Kidney epithelial cell (primary cell): ENCODE measurements at regions not wholly inside any gene's neighbourhood (a gene's known extent, or its start where the extent isn't known, plus 50 kb on each side); places are given as distances from the start of the nearest gene placed in this dataset.

Experiments
- DNase-seq: peaks from one replicate; pipeline ENCODE4 v3.0.0-alpha.2; 2010; ENCODE audit warnings: low read depth
- H3K27me3 ChIP-seq: 2 replicates; pipeline ENCODE4 v1.6.0; 2011; ENCODE audit warnings: low read length; ENCODE audit not compliant: control insufficient read depth, insufficient read depth
- H3K36me3 ChIP-seq: 2 replicates; pipeline ENCODE4 v1.5.1; 2011; ENCODE audit warnings: low read length; ENCODE audit not compliant: control insufficient read depth, insufficient read depth
- H3K4me3 ChIP-seq: 2 replicates; pipeline ENCODE4 v1.5.1; 2011; ENCODE audit warnings: low read depth, mild to moderate bottlenecking, control low read depth, low read length
- TF ChIP-seq, protein P1 (sequence below): IDR thresholded peaks from 2 replicates; pipeline ENCODE4 v1.5.1; 2011; ENCODE audit warnings: mild to moderate bottlenecking, moderate library complexity, low read length, control low read depth, inconsistent platforms; ENCODE audit not compliant: insufficient read depth, poor library complexity, severe bottlenecking

DNA sequence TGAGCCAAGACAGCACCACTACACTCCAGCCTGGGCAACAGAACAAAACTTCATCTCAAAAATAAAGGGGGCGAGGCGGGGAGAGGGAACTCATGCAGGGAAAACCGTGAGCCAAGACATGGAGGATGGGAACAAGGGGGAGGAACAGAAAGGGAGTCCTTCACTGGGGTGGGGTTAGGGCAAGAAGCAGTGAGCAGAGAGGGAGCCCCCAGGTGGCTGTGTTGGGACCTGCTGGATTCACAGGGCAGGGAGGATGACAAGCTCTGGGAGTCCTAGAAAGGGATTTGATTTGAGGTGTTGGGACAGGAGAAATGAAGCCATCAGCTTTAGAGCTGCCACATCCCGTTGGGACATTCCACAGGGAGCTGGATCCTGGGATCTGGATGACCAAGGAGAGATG, 90.6 kb upstream of the TOP1 start:
- TF ChIP-seq, protein P1, sequence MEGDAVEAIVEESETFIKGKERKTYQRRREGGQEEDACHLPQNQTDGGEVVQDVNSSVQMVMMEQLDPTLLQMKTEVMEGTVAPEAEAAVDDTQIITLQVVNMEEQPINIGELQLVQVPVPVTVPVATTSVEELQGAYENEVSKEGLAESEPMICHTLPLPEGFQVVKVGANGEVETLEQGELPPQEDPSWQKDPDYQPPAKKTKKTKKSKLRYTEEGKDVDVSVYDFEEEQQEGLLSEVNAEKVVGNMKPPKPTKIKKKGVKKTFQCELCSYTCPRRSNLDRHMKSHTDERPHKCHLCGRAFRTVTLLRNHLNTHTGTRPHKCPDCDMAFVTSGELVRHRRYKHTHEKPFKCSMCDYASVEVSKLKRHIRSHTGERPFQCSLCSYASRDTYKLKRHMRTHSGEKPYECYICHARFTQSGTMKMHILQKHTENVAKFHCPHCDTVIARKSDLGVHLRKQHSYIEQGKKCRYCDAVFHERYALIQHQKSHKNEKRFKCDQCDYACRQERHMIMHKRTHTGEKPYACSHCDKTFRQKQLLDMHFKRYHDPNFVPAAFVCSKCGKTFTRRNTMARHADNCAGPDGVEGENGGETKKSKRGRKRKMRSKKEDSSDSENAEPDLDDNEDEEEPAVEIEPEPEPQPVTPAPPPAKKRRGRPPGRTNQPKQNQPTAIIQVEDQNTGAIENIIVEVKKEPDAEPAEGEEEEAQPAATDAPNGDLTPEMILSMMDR, result no peak
- Histone ChIP-seq H3K36me3 (no peaks in the 10 kb centered on the region), H3K27me3 (no peaks in the 10 kb centered on the region), H3K4me3 (no peak overlapping the region)
- DNase-seq, result no peak

DNA sequence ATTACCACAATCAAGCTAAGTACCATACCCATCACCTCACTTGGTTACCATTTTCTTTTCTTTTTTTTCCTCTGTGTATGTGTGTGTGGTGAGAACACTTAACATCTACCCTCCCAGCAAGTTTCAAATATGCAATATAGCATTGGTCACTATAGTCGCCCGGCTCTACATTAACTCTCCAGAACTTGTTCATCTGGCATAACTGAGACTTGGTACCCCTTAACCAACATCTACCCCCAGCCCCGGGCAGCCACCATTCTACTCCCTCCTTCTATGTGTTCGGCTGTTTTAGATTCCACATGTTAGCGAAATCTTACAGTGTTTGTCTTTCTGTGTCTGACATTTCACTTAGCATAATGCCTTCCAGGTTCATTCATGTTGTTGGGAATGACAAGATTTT, 89.0 kb upstream of the TOP1 start:
- Histone ChIP-seq H3K4me3 (no peak overlapping the region), H3K36me3 (no peaks in the 10 kb centered on the region), H3K27me3 (no peaks in the 10 kb centered on the region)
- DNase-seq, result no peak
- TF ChIP-seq, protein P1, result no peak

DNA sequence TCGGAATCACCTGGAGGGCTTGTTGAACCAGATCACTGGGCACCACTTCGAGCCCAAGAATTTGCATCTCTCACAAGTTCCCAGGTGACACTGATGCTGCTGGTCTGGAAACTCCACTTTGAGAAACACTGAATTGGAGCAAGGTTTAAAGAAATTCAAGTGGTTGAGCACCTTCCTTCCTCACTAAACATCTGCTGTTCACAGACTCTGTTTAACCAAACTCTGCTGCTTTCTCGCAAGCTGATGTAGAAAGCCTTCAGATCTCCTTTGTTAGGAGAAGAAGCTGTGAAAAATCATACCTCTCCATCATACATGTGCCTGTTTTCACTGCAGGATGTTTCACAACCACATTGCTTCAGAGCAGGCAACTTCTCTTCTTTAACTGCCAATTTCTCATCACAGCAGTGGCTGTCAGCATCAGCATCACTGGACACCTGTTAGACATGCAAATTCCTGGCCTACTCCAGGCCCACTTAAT, 87.5 kb upstream of the TOP1 start:
- Histone ChIP-seq H3K4me3 (no peak overlapping the region), H3K27me3 (peaks cover 7% of the 10 kb centered on the region), H3K36me3 (no peaks in the 10 kb centered on the region)
- DNase-seq, result no peak
- TF ChIP-seq, protein P1, result no peak

DNA sequence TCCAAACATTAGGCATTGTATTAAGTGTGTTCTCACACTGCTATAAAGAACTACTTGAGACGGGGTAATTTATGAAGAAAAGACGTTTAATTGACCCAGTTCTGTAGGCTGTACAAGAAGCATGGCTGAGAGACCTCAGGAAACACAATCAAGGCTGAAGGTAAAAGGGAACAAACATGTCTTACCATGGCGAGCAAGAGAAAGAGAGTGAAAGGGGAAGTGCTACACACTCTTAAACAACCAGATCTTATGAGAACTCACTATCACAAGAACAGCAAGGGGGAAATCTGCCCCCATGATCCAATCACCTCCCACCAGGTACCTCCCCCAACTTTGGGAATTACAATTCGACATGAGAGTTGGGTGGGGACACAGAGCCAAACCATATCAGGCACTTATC, 86.6 kb upstream of the TOP1 start:
- Histone ChIP-seq H3K27me3 (peaks cover 11% of the 10 kb centered on the region), H3K4me3 (no peak overlapping the region), H3K36me3 (no peaks in the 10 kb centered on the region)
- DNase-seq, result no peak
- TF ChIP-seq, protein P1, result no peak

DNA sequence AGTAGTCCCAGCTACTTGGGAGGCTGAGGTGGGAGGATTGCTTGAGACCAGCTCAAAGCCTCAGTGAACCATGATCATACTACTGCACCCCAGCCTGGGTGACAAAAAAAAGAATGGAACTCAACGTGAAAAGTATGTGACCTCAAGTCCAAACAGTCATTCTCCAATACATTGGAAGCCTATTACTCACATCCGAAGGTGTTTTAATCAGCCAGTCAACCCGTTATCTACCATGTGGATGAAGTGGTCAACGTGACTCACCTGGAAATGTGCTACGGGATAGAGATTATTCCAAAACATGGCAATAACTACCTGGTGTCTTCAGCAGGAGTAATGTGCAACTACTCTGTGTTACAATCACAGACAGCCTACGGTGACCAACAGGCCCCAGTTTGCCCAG, 85.8 kb upstream of the TOP1 start:
- no peak for DNase-seq
- TF ChIP-seq, protein P1, result no peak

DNA sequence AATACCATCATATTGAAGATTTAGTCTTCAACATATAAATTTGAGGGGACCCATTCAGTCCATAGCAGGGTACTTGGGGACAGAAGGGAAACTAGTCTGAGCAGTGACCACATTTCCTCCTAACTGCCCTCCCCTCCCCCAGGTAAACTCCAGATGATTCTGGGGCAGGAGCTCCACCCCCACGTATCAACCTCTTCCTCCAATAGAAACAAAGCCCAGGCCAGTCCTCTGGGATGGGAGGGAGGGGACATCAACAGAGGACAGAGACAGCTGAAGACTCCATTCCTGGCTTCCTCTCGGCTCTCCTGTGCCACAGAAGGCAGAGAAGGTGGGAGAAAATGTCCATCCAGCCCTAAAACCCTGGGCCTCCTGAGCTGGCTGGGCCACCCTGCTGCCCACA, 85.0 kb upstream of the TOP1 start:
- peaks cover 11% of the 10 kb centered on the region for H3K27me3 ChIP-seq
- H3K4me3 ChIP-seq, result no peak overlapping the region
- TF ChIP-seq, protein P1, result no peak
- DNase-seq, result no peak
- H3K36me3 ChIP-seq, result no peaks in the 10 kb centered on the region

More for the DNA sequence above, 85.8 kb upstream of the TOP1 start:
- no peaks in the 10 kb centered on the region for H3K36me3 ChIP-seq
- H3K4me3 ChIP-seq, result no peak overlapping the region
- H3K27me3 ChIP-seq, result peaks cover 11% of the 10 kb centered on the region
